Vagina (tissue), 2 donors: ENCODE measurements at regions not wholly inside any gene's neighbourhood (a gene's known extent, or its start where the extent isn't known, plus 50 kb on each side); places are given as distances from the start of the nearest gene placed in this dataset.

Experiments used
- POLR2A ChIP-seq, 2 donors: fragments of 450-650 bp; IDR thresholded peaks; one replicate each; pipeline ENCODE4 v1.6.1; 2017; ENCODE audit warnings: antibody characterized with exemption in 2 of 2, mild to moderate bottlenecking in 2 of 2, moderate library complexity in 2 of 2
- TF ChIP-seq, protein P1 (sequence below), 3 experiments: fragments of 450-650 bp in 2 of 3; fragments of 200-600 bp in 1 of 3; sonication (generic) in 1 of 3; IDR thresholded peaks; one replicate each; pipeline ENCODE4 v1.5.1; 2017 to 2019; ENCODE audit warnings: antibody characterized with exemption in 3 of 3, mild to moderate bottlenecking in 2 of 3, moderate library complexity in 2 of 3

- TF ChIP-seq, protein P1, sequence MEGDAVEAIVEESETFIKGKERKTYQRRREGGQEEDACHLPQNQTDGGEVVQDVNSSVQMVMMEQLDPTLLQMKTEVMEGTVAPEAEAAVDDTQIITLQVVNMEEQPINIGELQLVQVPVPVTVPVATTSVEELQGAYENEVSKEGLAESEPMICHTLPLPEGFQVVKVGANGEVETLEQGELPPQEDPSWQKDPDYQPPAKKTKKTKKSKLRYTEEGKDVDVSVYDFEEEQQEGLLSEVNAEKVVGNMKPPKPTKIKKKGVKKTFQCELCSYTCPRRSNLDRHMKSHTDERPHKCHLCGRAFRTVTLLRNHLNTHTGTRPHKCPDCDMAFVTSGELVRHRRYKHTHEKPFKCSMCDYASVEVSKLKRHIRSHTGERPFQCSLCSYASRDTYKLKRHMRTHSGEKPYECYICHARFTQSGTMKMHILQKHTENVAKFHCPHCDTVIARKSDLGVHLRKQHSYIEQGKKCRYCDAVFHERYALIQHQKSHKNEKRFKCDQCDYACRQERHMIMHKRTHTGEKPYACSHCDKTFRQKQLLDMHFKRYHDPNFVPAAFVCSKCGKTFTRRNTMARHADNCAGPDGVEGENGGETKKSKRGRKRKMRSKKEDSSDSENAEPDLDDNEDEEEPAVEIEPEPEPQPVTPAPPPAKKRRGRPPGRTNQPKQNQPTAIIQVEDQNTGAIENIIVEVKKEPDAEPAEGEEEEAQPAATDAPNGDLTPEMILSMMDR (IDR thresholded peaks at IDR 0.05): no peak
- no peak for TF ChIP-seq POLR2A (IDR thresholded peaks at IDR 0.05)
Observed at GRCh38 chr7:131011976-131012375, 278.0 kb upstream of the KLF14 start.
